MCF 10A (cell line): ENCODE measurements at regions not wholly inside any gene's neighbourhood (a gene's known extent, or its start where the extent isn't known, plus 50 kb on each side); places are given as distances from the start of the nearest gene placed in this dataset.

Experiments used
- BruUV-seq: library from RNA; stranded (reverse); fragments of 400-500 nt; replicated peaks from 2 replicates; lab custom pipeline; 2021; lab: Mats Ljungman, UMichigan
- CTCF ChIA-PET: fragments of 300-600 bp; sonication (Branson Sonifier 250); formaldehyde crosslinking; extraction: SDS; loops from one replicate; lab custom pipeline; 2021; ENCODE audit warnings: antibody characterized with exemption, inconsistent platforms; lab: Yijun Ruan, JAX
- POLR2A ChIA-PET: fragments of 300-600, 350-650 bp; sonication (Branson Sonifier 250); formaldehyde crosslinking; extraction: SDS; loops from one replicate; lab custom pipeline; 2020; ENCODE audit warnings: antibody characterized with exemption, inconsistent platforms; lab: Yijun Ruan, JAX
- DNase-seq: peaks from one replicate; pipeline ENCODE4 v3.0.0-alpha.2; 2018; ENCODE audit not compliant: unreplicated experiment
- H3K27ac Mint-ChIP-seq: one replicate; pipeline ENCODE4 v1.8.0; 2022; ENCODE audit warnings: mild to moderate bottlenecking, low read depth, mixed read lengths; ENCODE audit not compliant: unreplicated experiment
- H3K27me3 Mint-ChIP-seq: one replicate; pipeline ENCODE4 v1.8.0; 2022; ENCODE audit warnings: mixed read lengths; ENCODE audit not compliant: insufficient read depth, unreplicated experiment
- H3K36me3 Mint-ChIP-seq: one replicate; pipeline ENCODE4 v1.8.0; 2022; ENCODE audit warnings: mild to moderate bottlenecking, moderate library complexity, mixed read lengths; ENCODE audit not compliant: insufficient read depth, unreplicated experiment
- H3K4me1 Mint-ChIP-seq: one replicate; pipeline ENCODE4 v1.8.0; 2022; ENCODE audit warnings: mixed read lengths; ENCODE audit not compliant: insufficient read depth, unreplicated experiment
- H3K4me3 Mint-ChIP-seq: one replicate; pipeline ENCODE4 v1.8.0; 2022; ENCODE audit warnings: mild to moderate bottlenecking, moderate library complexity, mixed read lengths; ENCODE audit not compliant: unreplicated experiment
- H3K9me3 Mint-ChIP-seq: one replicate; pipeline ENCODE4 v1.8.0; 2022; ENCODE audit warnings: mixed read lengths; ENCODE audit not compliant: unreplicated experiment
- intact Hi-C: fragments of 100-400 bp; cut with micrococcal nuclease; formaldehyde crosslinking; loops from 2 replicates; pipeline ENCODE4 v1.14.1; 2022
- TF ChIP-seq, protein P1 (sequence below): fragments of 200-600 bp; IDR thresholded peaks from one replicate; pipeline ENCODE4 v1.8.0; 2022; ENCODE audit warnings: antibody characterized with exemption, mild to moderate bottlenecking; ENCODE audit not compliant: unreplicated experiment

DNA sequence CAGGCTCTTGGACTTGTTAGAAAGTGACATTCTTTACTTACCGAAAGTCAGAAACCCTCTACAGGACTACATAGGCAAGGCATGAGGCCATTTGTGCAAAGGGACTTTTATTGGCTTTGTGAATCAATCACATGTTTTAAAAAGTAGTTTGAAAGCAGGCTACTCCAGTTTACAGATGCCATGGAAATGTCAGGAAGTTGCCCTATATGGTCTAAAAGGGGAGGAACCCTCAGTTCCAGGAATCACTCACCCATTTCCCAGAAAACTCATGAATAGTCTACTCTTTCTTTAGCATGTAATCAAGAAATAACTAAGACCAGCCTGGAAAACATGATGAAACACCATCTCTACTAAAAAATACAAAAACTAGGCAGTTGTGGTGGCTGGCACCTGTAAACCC, 51.0 kb upstream of the MKRN3 start:
- POLR2A ChIA-PET: no interaction called here
- BruUV-seq: no TSS peak
- CTCF ChIA-PET: no interaction called here
- intact Hi-C loops: no loop called here
- no peaks in the 10 kb centered on the region for H3K36me3 Mint-ChIP-seq
- TF ChIP-seq, protein P1, sequence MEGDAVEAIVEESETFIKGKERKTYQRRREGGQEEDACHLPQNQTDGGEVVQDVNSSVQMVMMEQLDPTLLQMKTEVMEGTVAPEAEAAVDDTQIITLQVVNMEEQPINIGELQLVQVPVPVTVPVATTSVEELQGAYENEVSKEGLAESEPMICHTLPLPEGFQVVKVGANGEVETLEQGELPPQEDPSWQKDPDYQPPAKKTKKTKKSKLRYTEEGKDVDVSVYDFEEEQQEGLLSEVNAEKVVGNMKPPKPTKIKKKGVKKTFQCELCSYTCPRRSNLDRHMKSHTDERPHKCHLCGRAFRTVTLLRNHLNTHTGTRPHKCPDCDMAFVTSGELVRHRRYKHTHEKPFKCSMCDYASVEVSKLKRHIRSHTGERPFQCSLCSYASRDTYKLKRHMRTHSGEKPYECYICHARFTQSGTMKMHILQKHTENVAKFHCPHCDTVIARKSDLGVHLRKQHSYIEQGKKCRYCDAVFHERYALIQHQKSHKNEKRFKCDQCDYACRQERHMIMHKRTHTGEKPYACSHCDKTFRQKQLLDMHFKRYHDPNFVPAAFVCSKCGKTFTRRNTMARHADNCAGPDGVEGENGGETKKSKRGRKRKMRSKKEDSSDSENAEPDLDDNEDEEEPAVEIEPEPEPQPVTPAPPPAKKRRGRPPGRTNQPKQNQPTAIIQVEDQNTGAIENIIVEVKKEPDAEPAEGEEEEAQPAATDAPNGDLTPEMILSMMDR: no peak
- H3K27me3 Mint-ChIP-seq: no peaks in the 10 kb centered on the region
- H3K4me3 Mint-ChIP-seq: no peak overlapping the region
- no peak for DNase-seq
- H3K4me1 Mint-ChIP-seq: no peaks in the 10 kb centered on the region
- no peak overlapping the region for H3K27ac Mint-ChIP-seq
- peaks cover 11% of the 10 kb centered on the region for H3K9me3 Mint-ChIP-seq

- ChIA-PET CTCF (interaction anchor here (0.6 to 5.5 kb wide), 3 partner anchors 10 to 1404 kb away, joined by 3 to 40 read pairs (median 3); no protein-coding TSS in a partner anchor), POLR2A (no interaction called here)
- H3K27me3 Mint-ChIP-seq: no peaks in the 10 kb centered on the region
- no TSS peak for BruUV-seq
- intact Hi-C loops: no loop called here
- TF ChIP-seq, protein P1: no peak
- no peaks in the 10 kb centered on the region for H3K36me3 Mint-ChIP-seq
- no peaks in the 10 kb centered on the region for H3K4me1 Mint-ChIP-seq
- no peak for DNase-seq
- H3K9me3 Mint-ChIP-seq: peaks cover 11% of the 10 kb centered on the region
- no peak overlapping the region for H3K4me3 Mint-ChIP-seq
- no peak overlapping the region for H3K27ac Mint-ChIP-seq
These were observed 58.7 kb upstream of the MKRN3 start for GRCh38 chr15:23506762-23507161.

- CTCF ChIA-PET: interaction anchor here (1.0 to 5.5 kb wide), 2 partner anchors 7 to 11 kb away, joined by 4 to 40 read pairs; no protein-coding TSS in a partner anchor
- no peaks in the 10 kb centered on the region for H3K27me3 Mint-ChIP-seq
- TF ChIP-seq, protein P1: no peak
- no peaks in the 10 kb centered on the region for H3K4me1 Mint-ChIP-seq
- POLR2A ChIA-PET: no interaction called here
- no peaks in the 10 kb centered on the region for H3K9me3 Mint-ChIP-seq
- intact Hi-C loops: no loop called here
- DNase-seq: no peak
- H3K27ac Mint-ChIP-seq: no peak overlapping the region
- no TSS peak for BruUV-seq
- no peaks in the 10 kb centered on the region for H3K36me3 Mint-ChIP-seq
- H3K4me3 Mint-ChIP-seq: no peak overlapping the region
These were observed 56.9 kb upstream of the GOLGA6L2 start for GRCh38 chr15:23503980-23504379.

GRCh38 chr15:23503576-23503975, 56.5 kb upstream of the GOLGA6L2 start:
- Mint-ChIP-seq H3K27me3 (no peaks in the 10 kb centered on the region), H3K9me3 (no peaks in the 10 kb centered on the region), H3K4me3 (no peak overlapping the region), H3K27ac (no peak overlapping the region), H3K4me1 (no peaks in the 10 kb centered on the region), H3K36me3 (no peaks in the 10 kb centered on the region)
- ChIA-PET POLR2A (no interaction called here), CTCF (interaction anchor here (1.0 kb wide), 1 partner anchor 10 kb away, joined by 4 read pairs; no protein-coding TSS in a partner anchor)
- no peak for DNase-seq
- TF ChIP-seq, protein P1: no peak
- no TSS peak for BruUV-seq
- intact Hi-C loops: no loop called here
